Tibial nerve (tissue), 4 donors: ENCODE measurements at regions not wholly inside any gene's neighbourhood (a gene's known extent, or its start where the extent isn't known, plus 50 kb on each side); places are given as distances from the start of the nearest gene placed in this dataset.

ENCODE experiments used
- EP300 ChIP-seq, 2 donors: sonication (generic); formaldehyde crosslinking; IDR thresholded peaks; one replicate each; pipeline ENCODE4 v1.6.1; 2017; ENCODE audit warnings: antibody characterized with exemption in 2 of 2, mild to moderate bottlenecking in 1 of 2
- TF ChIP-seq, protein P1 (sequence below), 5 experiments: fragments of 200-600 bp in 3 of 5; fragments of 450-650 bp in 2 of 5; sonication (generic) in 3 of 5; IDR thresholded peaks; one replicate each; pipeline ENCODE4 v1.5.1; 2016 to 2019; ENCODE audit warnings: antibody characterized with exemption in 5 of 5, mild to moderate bottlenecking in 3 of 5, moderate library complexity in 2 of 5

DNA sequence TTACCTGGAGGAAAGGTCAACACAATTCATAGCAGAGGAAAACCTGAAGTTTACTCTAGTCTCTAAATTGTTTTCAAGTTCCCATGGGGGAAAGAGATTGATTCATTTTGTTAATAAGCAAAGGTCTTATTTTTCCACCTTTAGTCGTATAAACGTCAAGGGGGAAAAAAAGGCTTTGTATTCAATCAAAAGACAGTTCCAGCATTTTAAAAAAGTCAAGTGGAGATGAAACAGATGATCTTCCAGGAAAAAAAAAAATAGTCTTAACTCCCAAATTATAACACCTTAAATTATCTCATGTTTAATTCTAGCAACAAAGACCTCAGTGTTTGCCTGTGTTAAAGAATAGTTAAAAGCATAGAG, 140.5 kb downstream of the TOMM20 start:
- TF ChIP-seq, protein P1, sequence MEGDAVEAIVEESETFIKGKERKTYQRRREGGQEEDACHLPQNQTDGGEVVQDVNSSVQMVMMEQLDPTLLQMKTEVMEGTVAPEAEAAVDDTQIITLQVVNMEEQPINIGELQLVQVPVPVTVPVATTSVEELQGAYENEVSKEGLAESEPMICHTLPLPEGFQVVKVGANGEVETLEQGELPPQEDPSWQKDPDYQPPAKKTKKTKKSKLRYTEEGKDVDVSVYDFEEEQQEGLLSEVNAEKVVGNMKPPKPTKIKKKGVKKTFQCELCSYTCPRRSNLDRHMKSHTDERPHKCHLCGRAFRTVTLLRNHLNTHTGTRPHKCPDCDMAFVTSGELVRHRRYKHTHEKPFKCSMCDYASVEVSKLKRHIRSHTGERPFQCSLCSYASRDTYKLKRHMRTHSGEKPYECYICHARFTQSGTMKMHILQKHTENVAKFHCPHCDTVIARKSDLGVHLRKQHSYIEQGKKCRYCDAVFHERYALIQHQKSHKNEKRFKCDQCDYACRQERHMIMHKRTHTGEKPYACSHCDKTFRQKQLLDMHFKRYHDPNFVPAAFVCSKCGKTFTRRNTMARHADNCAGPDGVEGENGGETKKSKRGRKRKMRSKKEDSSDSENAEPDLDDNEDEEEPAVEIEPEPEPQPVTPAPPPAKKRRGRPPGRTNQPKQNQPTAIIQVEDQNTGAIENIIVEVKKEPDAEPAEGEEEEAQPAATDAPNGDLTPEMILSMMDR (IDR thresholded peaks at IDR 0.05): no peak
- no peak for TF ChIP-seq EP300 (IDR thresholded peaks at IDR 0.05)
